ENCODE measurements at regions not wholly inside any gene's neighbourhood (a gene's known extent, or its start where the extent isn't known, plus 50 kb on each side); places are given as distances from the start of the nearest gene placed in this dataset.
A peak's percentile ranks its signal among the peaks of the same experiment; 100 is the strongest.

GRCh38 chr12:105921872-105922669 is 216.7 kb downstream of the NUAK1 start:
- WGBS = 58% methylated on average over 4 of the region's 4 CpGs
- Histone ChIP-seq H3K27me3 (replicated peaks; ENCODE audit: insufficient read depth) (no peaks in the 10 kb centered on the region), H3K36me3 (no peaks in the 10 kb centered on the region), H3K4me3 (no peak overlapping the region), H3K9me3 (no peaks in the 10 kb centered on the region), H3K27ac (no peak overlapping the region), H3K4me1 (replicated peaks) (no peaks in the 10 kb centered on the region)
- no peak for DNase-seq (ENCODE audit: low spot score)
- intact Hi-C loops (cut with DNase I) = no loop called here
- no peak for TF ChIP-seq CTCF (IDR thresholded peaks at IDR 0.05)
- TF ChIP-seq POLR2AphosphoS5 (IDR thresholded peaks at IDR 0.05) = no peak
- TF ChIP-seq POLR2A (IDR thresholded peaks at IDR 0.05) = no peak

DNA sequence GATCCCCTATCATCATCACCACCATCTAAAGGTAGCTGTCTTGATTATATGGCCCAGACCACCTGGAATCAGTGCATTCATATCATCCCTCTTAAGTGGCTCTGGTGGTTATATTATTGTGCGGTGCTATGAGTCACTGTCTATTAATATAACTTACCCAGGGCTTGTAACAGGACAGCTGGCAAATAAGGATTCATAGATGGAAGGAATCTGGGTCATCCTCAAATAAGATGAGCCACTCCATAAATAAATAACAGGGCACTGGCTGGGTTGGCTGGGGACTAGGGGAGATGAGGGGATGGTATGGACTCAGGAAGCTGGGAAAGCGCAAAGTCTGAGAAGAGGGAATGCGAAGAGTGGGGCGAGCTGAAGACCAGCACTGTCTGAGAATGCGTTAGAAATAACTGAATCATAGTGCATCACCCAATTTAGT is 216.1 kb downstream of the NUAK1 start:
- Histone ChIP-seq H3K27me3 (replicated peaks; ENCODE audit: insufficient read depth) (no peaks in the 10 kb centered on the region), H3K4me1 (replicated peaks) (no peaks in the 10 kb centered on the region), H3K4me3 (no peak overlapping the region), H3K9me3 (no peaks in the 10 kb centered on the region), H3K36me3 (no peaks in the 10 kb centered on the region), H3K27ac (no peak overlapping the region)
- 82% methylated on average over 5 of the region's 5 CpGs for WGBS
- intact Hi-C loops (cut with DNase I) = no loop called here
- TF ChIP-seq CTCF (IDR thresholded peaks at IDR 0.05) = no peak
- no peak for TF ChIP-seq POLR2A (IDR thresholded peaks at IDR 0.05)
- TF ChIP-seq POLR2AphosphoS5 (IDR thresholded peaks at IDR 0.05) = no peak
- no peak for DNase-seq (ENCODE audit: low spot score)

- intact Hi-C loops (cut with DNase I) = no loop called here
- no peaks in the 10 kb centered on the region for H3K9me3 ChIP-seq
- WGBS = 77% methylated on average over 7 of the region's 7 CpGs
Observed at GRCh38 chr12:105924526-105925208, 214.1 kb downstream of the NUAK1 start.

GRCh38 chr12:105927564-105927963 is 211.2 kb downstream of the NUAK1 start:
- H3K9me3 ChIP-seq = no peaks in the 10 kb centered on the region
- H3K36me3 ChIP-seq = no peaks in the 10 kb centered on the region
- intact Hi-C loops (cut with DNase I) = no loop called here
- DNase-seq (ENCODE audit: low spot score) = no peak
- peak overlapping the region; percentile 14 to 21 for H3K27ac ChIP-seq
- H3K4me3 ChIP-seq = no peak overlapping the region
- TF ChIP-seq POLR2A (IDR thresholded peaks at IDR 0.05) = no peak
- no peak for TF ChIP-seq POLR2AphosphoS5 (IDR thresholded peaks at IDR 0.05)
- TF ChIP-seq CTCF (IDR thresholded peaks at IDR 0.05) = no peak
- WGBS = over 99% methylated on average over 5 of the region's 5 CpGs
- no peaks in the 10 kb centered on the region for H3K4me1 ChIP-seq (replicated peaks)
- no peaks in the 10 kb centered on the region for H3K27me3 ChIP-seq (replicated peaks; ENCODE audit: insufficient read depth)

More at GRCh38 chr12:105924526-105925208, 214.1 kb downstream of the NUAK1 start:
- no peak overlapping the region for H3K4me3 ChIP-seq
- no peaks in the 10 kb centered on the region for H3K36me3 ChIP-seq
- no peak for DNase-seq (ENCODE audit: low spot score)
- no peaks in the 10 kb centered on the region for H3K4me1 ChIP-seq (replicated peaks)
- no peak overlapping the region for H3K27ac ChIP-seq
- H3K27me3 ChIP-seq (replicated peaks; ENCODE audit: insufficient read depth) = no peaks in the 10 kb centered on the region
- TF ChIP-seq POLR2AphosphoS5 (IDR thresholded peaks at IDR 0.05) (no peak), CTCF (IDR thresholded peaks at IDR 0.05) (no peak), POLR2A (IDR thresholded peaks at IDR 0.05) (no peak)
